GM23338 (cell line): ENCODE measurements at regions not wholly inside any gene's neighbourhood (a gene's known extent, or its start where the extent isn't known, plus 50 kb on each side); places are given as distances from the start of the nearest gene placed in this dataset.

Experiments
- ATAC-seq: fragments of 200-7000 bp; cut with Tn5 transposase; 3 replicates; pipeline ENCODE4 v1.9.1; 2020
- DNase-seq: peaks from one replicate; pipeline ENCODE4 v3.0.0-alpha.2; 2015; ENCODE audit warnings: low spot score
- H2AFZ ChIP-seq: fragments of 200-600 bp; sonication (generic); 2 replicates; pipeline ENCODE4 v1.8.0; 2016; ENCODE audit warnings: antibody characterized with exemption, mild to moderate bottlenecking, moderate library complexity
- H3F3A ChIP-seq: fragments of 200-600 bp; sonication (generic); replicated peaks from 2 replicates; pipeline ENCODE4 v1.8.0; 2017; ENCODE audit warnings: antibody characterized with exemption, mixed run types, low read depth
- H3K27ac ChIP-seq: fragments of 200-600 bp; sonication (generic); 2 replicates; pipeline ENCODE4 v1.6.1; 2016; ENCODE audit warnings: low read depth
- H3K27me3 ChIP-seq: fragments of 200-600 bp; sonication (generic); 2 replicates; pipeline ENCODE4 v1.8.0; 2016; ENCODE audit warnings: mild to moderate bottlenecking, mixed run types, moderate library complexity; ENCODE audit not compliant: insufficient read depth
- H3K36me3 ChIP-seq: fragments of 200-600 bp; sonication (generic); 2 replicates; pipeline ENCODE4 v1.8.0; 2016; ENCODE audit warnings: mild to moderate bottlenecking; ENCODE audit not compliant: insufficient read depth
- H3K4me1 ChIP-seq: fragments of 200-600 bp; sonication (generic); 2 replicates; pipeline ENCODE4 v1.8.0; 2016; ENCODE audit warnings: mild to moderate bottlenecking, moderate library complexity; ENCODE audit not compliant: insufficient read depth
- H3K4me2 ChIP-seq: fragments of 200-600 bp; sonication (generic); 2 replicates; pipeline ENCODE4 v1.7.1; 2017; ENCODE audit warnings: mixed run types
- H3K4me3 ChIP-seq: fragments of 200-600 bp; sonication (generic); 2 replicates; pipeline ENCODE4 v1.6.1; 2016; ENCODE audit warnings: mixed run types
- H3K79me2 ChIP-seq: fragments of 200-600 bp; sonication (generic); replicated peaks from 2 replicates; pipeline ENCODE4 v1.8.0; 2017; ENCODE audit warnings: mild to moderate bottlenecking; ENCODE audit not compliant: insufficient read depth
- H3K9me2 ChIP-seq: fragments of 200-600 bp; sonication (generic); 2 replicates; pipeline ENCODE4 v1.8.0; 2017; ENCODE audit not compliant: insufficient read depth
- H4K20me1 ChIP-seq: fragments of 200-600 bp; sonication (generic); replicated peaks from 2 replicates; pipeline ENCODE4 v1.8.0; 2017; ENCODE audit warnings: mild to moderate bottlenecking; ENCODE audit not compliant: insufficient read depth
- H3K27ac Mint-ChIP-seq: 2 replicates; pipeline ENCODE4 v1.8.0; 2020; ENCODE audit warnings: inconsistent platforms, mild to moderate bottlenecking, moderate library complexity, mixed read lengths
- H3K27me3 Mint-ChIP-seq: 3 replicates; pipeline ENCODE4 v1.8.0; 2022; ENCODE audit warnings: low read depth, mild to moderate bottlenecking, moderate library complexity, mixed read lengths, inconsistent platforms; ENCODE audit not compliant: insufficient read depth, poor library complexity
- H3K36me3 Mint-ChIP-seq: 3 replicates; pipeline ENCODE4 v1.8.0; 2021; ENCODE audit warnings: low read depth, mild to moderate bottlenecking, inconsistent platforms, moderate library complexity, mixed read lengths
- H3K4me1 Mint-ChIP-seq: 3 replicates; pipeline ENCODE4 v1.8.0; 2020; ENCODE audit warnings: mild to moderate bottlenecking, inconsistent platforms, mixed read lengths
- H3K4me3 Mint-ChIP-seq: 3 replicates; pipeline ENCODE4 v1.8.0; 2021; ENCODE audit warnings: moderate library complexity, mild to moderate bottlenecking, inconsistent platforms, mixed read lengths
- H3K9me3 Mint-ChIP-seq: 3 replicates; pipeline ENCODE4 v1.8.0; 2020; ENCODE audit warnings: moderate library complexity, mild to moderate bottlenecking, inconsistent platforms, mixed read lengths
- CTCF ChIP-seq, 2 experiments: fragments of 200-600 bp in 1 of 2; sonication (generic) in 1 of 2; conservative IDR thresholded peaks; 2 replicates each; pipeline versions ENCODE4 v1.5.1 to v1.6.1; 2016 to 2017; ENCODE audit warnings: antibody characterized with exemption in 2 of 2, low read depth in 2 of 2, mild to moderate bottlenecking in 2 of 2, moderate library complexity in 1 of 2
- EZH2phosphoT487 ChIP-seq: fragments of 200-600 bp; sonication (generic); IDR thresholded peaks from one replicate; pipeline ENCODE4 v1.8.1; 2018; ENCODE audit warnings: antibody characterized with exemption; ENCODE audit not compliant: unreplicated experiment
- JUNB ChIP-seq: IDR thresholded peaks from one replicate; pipeline ENCODE4 v1.6.1; 2016; ENCODE audit warnings: antibody characterized with exemption; ENCODE audit not compliant: unreplicated experiment
- NANOG ChIP-seq: IDR thresholded peaks from 2 replicates; pipeline ENCODE4 v1.6.1; 2016; ENCODE audit warnings: antibody characterized with exemption, borderline replicate concordance
- POLR2AphosphoS5 ChIP-seq: IDR thresholded peaks from 2 replicates; pipeline ENCODE4 v1.6.1; 2016; ENCODE audit warnings: antibody characterized with exemption, low read depth
- ZNF114 ChIP-seq: fragments of 250-450 bp; sonication (Bioruptor Pico); IDR thresholded peaks from 2 replicates; pipeline ENCODE4 v1.5.0; 2020; ENCODE audit warnings: mild to moderate bottlenecking, moderate library complexity
- ZNF331 ChIP-seq: fragments of 250-450 bp; sonication (Bioruptor Pico); IDR thresholded peaks from 2 replicates; pipeline ENCODE4 v1.5.0; 2020; ENCODE audit warnings: low read depth, mild to moderate bottlenecking, moderate library complexity
- ZNF462 ChIP-seq: fragments of 250-450 bp; sonication (Bioruptor Pico); IDR thresholded peaks from 2 replicates; pipeline ENCODE4 v1.5.0; 2020; ENCODE audit warnings: mild to moderate bottlenecking, moderate library complexity
- TF ChIP-seq, protein P1 (sequence below): IDR thresholded peaks from 2 replicates; pipeline ENCODE4 v1.6.1; 2016; ENCODE audit warnings: antibody characterized with exemption

DNA sequence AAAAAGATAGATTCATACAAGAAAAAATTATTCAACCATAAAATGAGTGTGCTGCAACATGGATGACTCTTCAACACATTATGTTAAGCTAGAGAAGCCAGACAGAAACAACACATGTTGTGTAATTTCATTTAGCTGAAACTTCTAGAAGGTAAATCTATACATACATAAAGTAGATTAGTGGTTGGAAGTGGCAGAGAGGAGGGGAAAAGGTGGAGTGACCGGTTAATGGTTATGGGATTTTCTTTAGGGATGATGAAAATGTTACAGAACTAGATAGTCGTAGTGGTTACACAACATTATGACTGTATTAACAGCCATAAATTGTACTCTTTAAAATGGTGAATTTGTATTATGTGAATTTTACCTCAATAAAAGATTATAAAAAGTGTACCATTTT lies 304.1 kb upstream of the SLC35B3 start (continued):
- TF ChIP-seq ZNF462 (CRISPR knock-in tag): no peak
- no peak for TF ChIP-seq ZNF114 (CRISPR knock-in tag)

GRCh38 chr6:8738951-8739350 lies 303.6 kb upstream of the SLC35B3 start:
- no peaks in the 10 kb centered on the region for H3K27me3 Mint-ChIP-seq
- H3K79me2 ChIP-seq: no peaks in the 10 kb centered on the region
- no peak overlapping the region for H3K4me3 ChIP-seq
- H3K9me3 Mint-ChIP-seq: no peaks in the 10 kb centered on the region; the same call in 2 of the 3 replicates
- H3K4me1 Mint-ChIP-seq: no peaks in the 10 kb centered on the region
- TF ChIP-seq CTCF (conservative IDR thresholded peaks at IDR 0.05; ENCODE audit: low read depth in 2 of 2) (no peak), JUNB (no peak), POLR2AphosphoS5 (no peak), NANOG (no peak), ZNF331 (CRISPR knock-in tag) (no peak), EZH2phosphoT487 (no peak)
- TF ChIP-seq, protein P1, sequence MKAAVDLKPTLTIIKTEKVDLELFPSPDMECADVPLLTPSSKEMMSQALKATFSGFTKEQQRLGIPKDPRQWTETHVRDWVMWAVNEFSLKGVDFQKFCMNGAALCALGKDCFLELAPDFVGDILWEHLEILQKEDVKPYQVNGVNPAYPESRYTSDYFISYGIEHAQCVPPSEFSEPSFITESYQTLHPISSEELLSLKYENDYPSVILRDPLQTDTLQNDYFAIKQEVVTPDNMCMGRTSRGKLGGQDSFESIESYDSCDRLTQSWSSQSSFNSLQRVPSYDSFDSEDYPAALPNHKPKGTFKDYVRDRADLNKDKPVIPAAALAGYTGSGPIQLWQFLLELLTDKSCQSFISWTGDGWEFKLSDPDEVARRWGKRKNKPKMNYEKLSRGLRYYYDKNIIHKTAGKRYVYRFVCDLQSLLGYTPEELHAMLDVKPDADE: no peak
- H3K4me2 ChIP-seq: no peak overlapping the region
- H3K9me2 ChIP-seq: no peaks in the 10 kb centered on the region
- ATAC-seq: no peak
- no peak overlapping the region for H3K27ac Mint-ChIP-seq
- no peaks in the 10 kb centered on the region for H3K27me3 ChIP-seq
- no peaks in the 10 kb centered on the region for H3F3A ChIP-seq
- no peak overlapping the region for H3K4me3 Mint-ChIP-seq
- H3K36me3 ChIP-seq: no peaks in the 10 kb centered on the region
- H3K4me1 ChIP-seq: no peaks in the 10 kb centered on the region
- H3K27ac ChIP-seq: no peak overlapping the region
- no peak for DNase-seq
- no peaks in the 10 kb centered on the region for H4K20me1 ChIP-seq
- no peaks in the 10 kb centered on the region for H3K36me3 Mint-ChIP-seq
- H2AFZ ChIP-seq: no peak overlapping the region
